GM12864 (cell line): ENCODE measurements at regions not wholly inside any gene's neighbourhood (a gene's known extent, or its start where the extent isn't known, plus 50 kb on each side); places are given as distances from the start of the nearest gene placed in this dataset.

Experiments used
- DNase-seq: peaks from one replicate; pipeline ENCODE4 v3.0.0-alpha.2; 2011; ENCODE audit warnings: low read depth
- H3K4me3 ChIP-seq: 2 replicates; pipeline ENCODE4 v1.5.1; 2011; ENCODE audit warnings: mild to moderate bottlenecking, low read depth, low read length, control low read depth
- TF ChIP-seq, protein P1 (sequence below): IDR thresholded peaks from 2 replicates; pipeline ENCODE4 v1.5.1; 2011; ENCODE audit warnings: low read depth, mild to moderate bottlenecking, moderate library complexity, low read length, control low read depth, inconsistent platforms; ENCODE audit errors: missing control alignments

GRCh38 chr15:31455499-31455898 lies 128.9 kb downstream of the KLF13 start:
- H3K4me3 ChIP-seq: no peak overlapping the region
- TF ChIP-seq, protein P1, sequence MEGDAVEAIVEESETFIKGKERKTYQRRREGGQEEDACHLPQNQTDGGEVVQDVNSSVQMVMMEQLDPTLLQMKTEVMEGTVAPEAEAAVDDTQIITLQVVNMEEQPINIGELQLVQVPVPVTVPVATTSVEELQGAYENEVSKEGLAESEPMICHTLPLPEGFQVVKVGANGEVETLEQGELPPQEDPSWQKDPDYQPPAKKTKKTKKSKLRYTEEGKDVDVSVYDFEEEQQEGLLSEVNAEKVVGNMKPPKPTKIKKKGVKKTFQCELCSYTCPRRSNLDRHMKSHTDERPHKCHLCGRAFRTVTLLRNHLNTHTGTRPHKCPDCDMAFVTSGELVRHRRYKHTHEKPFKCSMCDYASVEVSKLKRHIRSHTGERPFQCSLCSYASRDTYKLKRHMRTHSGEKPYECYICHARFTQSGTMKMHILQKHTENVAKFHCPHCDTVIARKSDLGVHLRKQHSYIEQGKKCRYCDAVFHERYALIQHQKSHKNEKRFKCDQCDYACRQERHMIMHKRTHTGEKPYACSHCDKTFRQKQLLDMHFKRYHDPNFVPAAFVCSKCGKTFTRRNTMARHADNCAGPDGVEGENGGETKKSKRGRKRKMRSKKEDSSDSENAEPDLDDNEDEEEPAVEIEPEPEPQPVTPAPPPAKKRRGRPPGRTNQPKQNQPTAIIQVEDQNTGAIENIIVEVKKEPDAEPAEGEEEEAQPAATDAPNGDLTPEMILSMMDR: peak; percentile 54
- DNase-seq: no peak

GRCh38 chr15:31456354-31457060 lies 129.9 kb downstream of the KLF13 start:
- H3K4me3 ChIP-seq: no peak overlapping the region
- TF ChIP-seq, protein P1: no peak
- no peak for DNase-seq

DNA sequence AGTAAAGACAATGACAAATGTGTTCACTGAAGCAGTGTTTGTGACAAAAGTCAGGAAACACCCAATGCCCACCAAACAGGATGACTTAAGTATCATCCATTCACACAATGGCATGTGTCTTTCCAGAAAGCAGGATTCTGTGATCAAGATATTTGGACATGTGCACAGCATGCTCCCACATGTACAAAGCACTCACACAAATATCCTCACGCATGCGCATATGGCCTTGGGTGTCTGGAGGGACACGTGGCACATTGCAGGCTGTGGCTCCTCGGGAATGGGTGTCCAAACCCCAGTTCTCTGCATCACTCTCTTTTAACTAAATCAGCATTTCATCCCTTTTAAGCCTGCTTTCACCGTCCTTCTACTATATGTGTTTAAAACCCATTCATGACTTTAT lies 130.5 kb downstream of the KLF13 start:
- no peak overlapping the region for H3K4me3 ChIP-seq
- no peak for DNase-seq
- TF ChIP-seq, protein P1: no peak

GRCh38 chr15:31457631-31458526 lies 131.2 kb downstream of the KLF13 start:
- DNase-seq: no peak
- H3K4me3 ChIP-seq: no peak overlapping the region
- TF ChIP-seq, protein P1: no peak

- DNase-seq: peak; percentile 85
- peak overlapping the region; percentile 23; the same call in 1 of the 2 replicates for H3K4me3 ChIP-seq
- TF ChIP-seq, protein P1: no peak
These were observed 132.2 kb downstream of the KLF13 start for GRCh38 chr15:31458596-31459399.

DNA sequence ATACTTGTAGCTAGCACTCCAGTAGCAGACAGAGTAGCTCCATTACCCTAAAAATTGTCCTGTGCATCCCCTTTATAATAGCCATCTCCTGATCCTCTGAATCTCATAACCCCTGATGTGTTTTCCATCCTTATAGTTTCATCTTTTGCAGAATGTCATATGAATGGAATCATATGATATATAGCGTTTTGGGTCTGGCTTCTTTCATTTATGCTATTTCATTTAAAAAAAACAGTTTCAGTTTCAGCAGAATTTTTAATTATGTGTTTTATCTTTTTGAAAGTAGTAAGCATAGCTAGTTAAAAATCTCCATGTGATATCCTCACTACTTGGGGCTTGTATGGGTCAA lies 132.7 kb downstream of the KLF13 start:
- DNase-seq: no peak
- TF ChIP-seq, protein P1: no peak
- H3K4me3 ChIP-seq: no peak overlapping the region; the same call in 1 of the 2 replicates
